Breast epithelium (tissue), 3 donors: ENCODE measurements at regions not wholly inside any gene's neighbourhood (a gene's known extent, or its start where the extent isn't known, plus 50 kb on each side); places are given as distances from the start of the nearest gene placed in this dataset.

Source experiments
- POLR2AphosphoS5 ChIP-seq, 3 donors: sonication (generic); formaldehyde crosslinking; IDR thresholded peaks; one replicate each; pipeline ENCODE4 v1.6.1; 2017; ENCODE audit warnings: antibody characterized with exemption in 3 of 3
- TF ChIP-seq, protein P1 (sequence below), 3 donors: fragments of 450-650 bp; IDR thresholded peaks; one replicate each; pipeline ENCODE4 v1.5.1; 2016 to 2017; ENCODE audit warnings: antibody characterized with exemption in 3 of 3, mild to moderate bottlenecking in 3 of 3, moderate library complexity in 3 of 3

DNA sequence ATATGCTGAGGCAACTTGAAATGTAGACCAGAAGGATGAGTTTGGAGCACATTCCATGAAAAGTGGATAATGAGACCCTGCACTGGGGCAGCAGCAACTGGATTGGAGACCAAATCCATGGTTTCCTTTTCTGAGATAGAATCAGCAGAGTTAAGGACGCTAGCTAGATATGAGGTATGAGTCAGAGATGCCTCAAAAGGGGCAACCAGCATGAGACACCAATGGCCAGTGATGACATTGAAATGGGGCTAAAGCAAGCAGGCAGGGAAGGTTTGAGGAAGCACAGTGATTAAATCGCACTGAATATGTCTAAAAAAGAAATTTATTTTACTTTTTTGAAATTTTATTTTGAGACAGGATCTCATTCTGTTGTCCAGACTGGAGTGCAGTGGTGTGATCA lies 802.4 kb downstream of the TFAP2A start:
- TF ChIP-seq, protein P1, sequence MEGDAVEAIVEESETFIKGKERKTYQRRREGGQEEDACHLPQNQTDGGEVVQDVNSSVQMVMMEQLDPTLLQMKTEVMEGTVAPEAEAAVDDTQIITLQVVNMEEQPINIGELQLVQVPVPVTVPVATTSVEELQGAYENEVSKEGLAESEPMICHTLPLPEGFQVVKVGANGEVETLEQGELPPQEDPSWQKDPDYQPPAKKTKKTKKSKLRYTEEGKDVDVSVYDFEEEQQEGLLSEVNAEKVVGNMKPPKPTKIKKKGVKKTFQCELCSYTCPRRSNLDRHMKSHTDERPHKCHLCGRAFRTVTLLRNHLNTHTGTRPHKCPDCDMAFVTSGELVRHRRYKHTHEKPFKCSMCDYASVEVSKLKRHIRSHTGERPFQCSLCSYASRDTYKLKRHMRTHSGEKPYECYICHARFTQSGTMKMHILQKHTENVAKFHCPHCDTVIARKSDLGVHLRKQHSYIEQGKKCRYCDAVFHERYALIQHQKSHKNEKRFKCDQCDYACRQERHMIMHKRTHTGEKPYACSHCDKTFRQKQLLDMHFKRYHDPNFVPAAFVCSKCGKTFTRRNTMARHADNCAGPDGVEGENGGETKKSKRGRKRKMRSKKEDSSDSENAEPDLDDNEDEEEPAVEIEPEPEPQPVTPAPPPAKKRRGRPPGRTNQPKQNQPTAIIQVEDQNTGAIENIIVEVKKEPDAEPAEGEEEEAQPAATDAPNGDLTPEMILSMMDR (IDR thresholded peaks at IDR 0.05), result no peak
- no peak for TF ChIP-seq POLR2AphosphoS5 (IDR thresholded peaks at IDR 0.05)
